HFFc6 (cell line): ENCODE measurements at regions not wholly inside any gene's neighbourhood (a gene's known extent, or its start where the extent isn't known, plus 50 kb on each side); places are given as distances from the start of the nearest gene placed in this dataset.

Experiments used
- DNase-seq: peaks from one replicate; pipeline ENCODE4 v3.0.0-alpha.2; 2018
- H3K27ac Mint-ChIP-seq: 2 replicates; pipeline ENCODE4 v1.8.0; 2020; ENCODE audit warnings: mild to moderate bottlenecking, mixed read lengths
- H3K27me3 Mint-ChIP-seq: 2 replicates; pipeline ENCODE4 v1.8.0; 2021; ENCODE audit warnings: mild to moderate bottlenecking, moderate library complexity, mixed read lengths; ENCODE audit not compliant: insufficient read depth
- H3K36me3 Mint-ChIP-seq: 2 replicates; pipeline ENCODE4 v1.8.0; 2021; ENCODE audit warnings: low read depth, mixed read lengths
- H3K4me1 Mint-ChIP-seq: 2 replicates; pipeline ENCODE4 v1.8.0; 2020; ENCODE audit warnings: low read depth, mixed read lengths
- H3K4me3 Mint-ChIP-seq: 2 replicates; pipeline ENCODE4 v1.8.0; 2020; ENCODE audit warnings: mild to moderate bottlenecking, moderate library complexity, mixed read lengths
- H3K9me3 Mint-ChIP-seq: 2 replicates; pipeline ENCODE4 v1.8.0; 2020; ENCODE audit warnings: mild to moderate bottlenecking, mixed read lengths
- TF ChIP-seq, protein P1 (sequence below): fragments of 200-600 bp; sonication (generic); IDR thresholded peaks from 2 replicates; pipeline ENCODE4 v1.5.0; 2021; ENCODE audit warnings: antibody characterized with exemption, mild to moderate bottlenecking

DNA sequence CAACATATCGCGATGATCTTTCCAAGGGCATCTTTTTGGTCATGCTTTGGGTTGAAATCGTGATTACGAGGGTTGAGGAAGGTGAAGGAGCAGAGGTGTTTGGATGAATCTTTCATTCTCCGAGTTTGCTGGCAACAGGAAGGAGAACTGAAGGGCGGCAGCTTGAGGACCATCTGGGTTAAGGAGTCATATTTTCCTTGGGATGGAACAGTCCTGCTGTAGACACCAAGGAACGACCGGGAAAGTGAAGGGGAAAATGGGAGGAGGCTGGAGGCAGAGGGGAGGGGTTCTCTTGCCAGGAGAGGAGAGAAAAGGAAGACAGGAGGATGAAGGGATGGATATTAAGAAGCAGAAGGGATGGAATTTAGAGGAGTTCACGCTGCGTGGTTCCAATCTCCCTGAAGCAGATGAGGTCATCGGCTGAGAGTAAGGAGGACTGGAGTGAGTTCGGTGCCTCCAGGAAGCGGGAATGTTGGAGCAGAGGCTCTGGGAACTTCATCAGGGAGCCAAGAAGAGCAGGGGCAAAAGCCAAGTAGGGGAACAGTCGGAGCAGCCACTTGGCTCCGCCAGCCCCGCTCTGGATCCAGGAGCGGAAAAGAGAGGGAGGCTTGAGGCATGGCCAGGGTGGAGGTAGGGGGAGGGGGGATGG lies 116.6 kb upstream of the GALNT17 start:
- no peak for DNase-seq
- no peak overlapping the region for H3K27ac Mint-ChIP-seq
- no peak overlapping the region for H3K4me3 Mint-ChIP-seq
- H3K27me3 Mint-ChIP-seq = no peaks in the 10 kb centered on the region; the same call in none of the 2 replicates
- H3K9me3 Mint-ChIP-seq = peaks cover 73% of the 10 kb centered on the region
- H3K36me3 Mint-ChIP-seq = peaks cover 10% of the 10 kb centered on the region; the same call in 1 of the 2 replicates
- H3K4me1 Mint-ChIP-seq = no peaks in the 10 kb centered on the region
- TF ChIP-seq, protein P1, sequence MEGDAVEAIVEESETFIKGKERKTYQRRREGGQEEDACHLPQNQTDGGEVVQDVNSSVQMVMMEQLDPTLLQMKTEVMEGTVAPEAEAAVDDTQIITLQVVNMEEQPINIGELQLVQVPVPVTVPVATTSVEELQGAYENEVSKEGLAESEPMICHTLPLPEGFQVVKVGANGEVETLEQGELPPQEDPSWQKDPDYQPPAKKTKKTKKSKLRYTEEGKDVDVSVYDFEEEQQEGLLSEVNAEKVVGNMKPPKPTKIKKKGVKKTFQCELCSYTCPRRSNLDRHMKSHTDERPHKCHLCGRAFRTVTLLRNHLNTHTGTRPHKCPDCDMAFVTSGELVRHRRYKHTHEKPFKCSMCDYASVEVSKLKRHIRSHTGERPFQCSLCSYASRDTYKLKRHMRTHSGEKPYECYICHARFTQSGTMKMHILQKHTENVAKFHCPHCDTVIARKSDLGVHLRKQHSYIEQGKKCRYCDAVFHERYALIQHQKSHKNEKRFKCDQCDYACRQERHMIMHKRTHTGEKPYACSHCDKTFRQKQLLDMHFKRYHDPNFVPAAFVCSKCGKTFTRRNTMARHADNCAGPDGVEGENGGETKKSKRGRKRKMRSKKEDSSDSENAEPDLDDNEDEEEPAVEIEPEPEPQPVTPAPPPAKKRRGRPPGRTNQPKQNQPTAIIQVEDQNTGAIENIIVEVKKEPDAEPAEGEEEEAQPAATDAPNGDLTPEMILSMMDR = no peak

- Mint-ChIP-seq H3K27me3 (no peaks in the 10 kb centered on the region; the same call in none of the 2 replicates), H3K36me3 (peaks cover 10% of the 10 kb centered on the region; the same call in 1 of the 2 replicates), H3K4me1 (no peaks in the 10 kb centered on the region), H3K4me3 (no peak overlapping the region), H3K9me3 (peaks cover 74% of the 10 kb centered on the region), H3K27ac (no peak overlapping the region)
- TF ChIP-seq, protein P1 = no peak
- no peak for DNase-seq
Observed at GRCh38 chr7:71016401-71016800, 115.5 kb upstream of the GALNT17 start.

- H3K9me3 Mint-ChIP-seq = peaks cover 76% of the 10 kb centered on the region
- H3K4me1 Mint-ChIP-seq = no peaks in the 10 kb centered on the region
- peaks cover 10% of the 10 kb centered on the region; the same call in 1 of the 2 replicates for H3K36me3 Mint-ChIP-seq
- no peak for DNase-seq
- TF ChIP-seq, protein P1 = no peak
- no peaks in the 10 kb centered on the region; the same call in none of the 2 replicates for H3K27me3 Mint-ChIP-seq
- H3K4me3 Mint-ChIP-seq = no peak overlapping the region
- no peak overlapping the region for H3K27ac Mint-ChIP-seq
Observed at GRCh38 chr7:71017602-71018001, 114.3 kb upstream of the GALNT17 start.

GRCh38 chr7:71019706-71020105 lies 112.2 kb upstream of the GALNT17 start:
- H3K36me3 Mint-ChIP-seq = peaks cover 10% of the 10 kb centered on the region; the same call in 1 of the 2 replicates
- no peaks in the 10 kb centered on the region for H3K4me1 Mint-ChIP-seq
- H3K27me3 Mint-ChIP-seq = no peaks in the 10 kb centered on the region; the same call in none of the 2 replicates
- DNase-seq = no peak
- no peak overlapping the region for H3K4me3 Mint-ChIP-seq
- TF ChIP-seq, protein P1 = no peak
- H3K9me3 Mint-ChIP-seq = peaks cover 72% of the 10 kb centered on the region
- H3K27ac Mint-ChIP-seq = no peak overlapping the region

GRCh38 chr7:71021131-71021530 lies 110.8 kb upstream of the GALNT17 start:
- Mint-ChIP-seq H3K27me3 (no peaks in the 10 kb centered on the region; the same call in none of the 2 replicates), H3K4me3 (no peak overlapping the region), H3K9me3 (peaks cover 77% of the 10 kb centered on the region), H3K27ac (no peak overlapping the region), H3K36me3 (peaks cover 4% of the 10 kb centered on the region; the same call in 1 of the 2 replicates), H3K4me1 (no peaks in the 10 kb centered on the region)
- TF ChIP-seq, protein P1 = no peak
- no peak for DNase-seq
